Type B pancreatic cell (in vitro differentiated cells): ENCODE measurements at regions not wholly inside any gene's neighbourhood (a gene's known extent, or its start where the extent isn't known, plus 50 kb on each side); places are given as distances from the start of the nearest gene placed in this dataset.

ENCODE experiments used
- DNase-seq: peaks from one replicate; pipeline ENCODE4 v3.0.0; 2021; ENCODE audit warnings: mixed read lengths; ENCODE audit not compliant: unreplicated experiment; ENCODE audit errors: extremely low spot score
- H3K27ac Mint-ChIP-seq: 2 replicates; pipeline ENCODE4 v1.8.0; 2021; ENCODE audit warnings: mild to moderate bottlenecking, mixed read lengths
- H3K27me3 Mint-ChIP-seq: 2 replicates; pipeline ENCODE4 v1.8.0; 2021; ENCODE audit warnings: mixed read lengths
- H3K36me3 Mint-ChIP-seq: 2 replicates; pipeline ENCODE4 v1.8.0; 2021; ENCODE audit warnings: mixed read lengths
- H3K4me1 Mint-ChIP-seq: one replicate; pipeline ENCODE4 v1.8.0; 2021; ENCODE audit warnings: mixed read lengths; ENCODE audit not compliant: unreplicated experiment
- H3K4me3 Mint-ChIP-seq: 2 replicates; pipeline ENCODE4 v1.8.0; 2021; ENCODE audit warnings: mild to moderate bottlenecking, mixed read lengths
- H3K9me3 Mint-ChIP-seq: 2 replicates; pipeline ENCODE4 v1.8.0; 2021; ENCODE audit warnings: mixed read lengths
- TF ChIP-seq, protein P1 (sequence below): fragments of 200-600 bp; sonication (generic); conservative IDR thresholded peaks from 2 replicates; pipeline ENCODE4 v1.5.0; 2021; ENCODE audit warnings: antibody characterized with exemption, mild to moderate bottlenecking

DNA sequence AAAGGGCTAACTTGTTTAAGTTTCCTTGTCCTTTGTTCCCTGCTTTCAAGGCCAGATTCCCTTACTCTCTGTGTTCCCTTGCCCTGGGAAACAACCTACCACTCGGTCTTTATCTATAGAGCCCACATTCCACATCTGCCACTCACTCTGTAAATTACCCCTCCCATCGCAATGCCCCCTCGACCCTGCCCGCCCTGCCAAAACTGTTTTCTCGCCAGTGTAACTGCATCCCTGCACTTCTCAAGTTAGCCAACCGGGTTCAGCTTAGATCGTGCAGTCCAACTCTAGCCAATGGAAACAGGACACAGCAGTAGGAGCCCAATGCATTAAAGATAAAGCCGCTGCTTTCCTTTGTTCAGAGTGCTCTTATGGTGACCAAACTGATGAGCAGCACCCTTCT is 263.6 kb downstream of the TBL1XR1 start:
- TF ChIP-seq, protein P1, sequence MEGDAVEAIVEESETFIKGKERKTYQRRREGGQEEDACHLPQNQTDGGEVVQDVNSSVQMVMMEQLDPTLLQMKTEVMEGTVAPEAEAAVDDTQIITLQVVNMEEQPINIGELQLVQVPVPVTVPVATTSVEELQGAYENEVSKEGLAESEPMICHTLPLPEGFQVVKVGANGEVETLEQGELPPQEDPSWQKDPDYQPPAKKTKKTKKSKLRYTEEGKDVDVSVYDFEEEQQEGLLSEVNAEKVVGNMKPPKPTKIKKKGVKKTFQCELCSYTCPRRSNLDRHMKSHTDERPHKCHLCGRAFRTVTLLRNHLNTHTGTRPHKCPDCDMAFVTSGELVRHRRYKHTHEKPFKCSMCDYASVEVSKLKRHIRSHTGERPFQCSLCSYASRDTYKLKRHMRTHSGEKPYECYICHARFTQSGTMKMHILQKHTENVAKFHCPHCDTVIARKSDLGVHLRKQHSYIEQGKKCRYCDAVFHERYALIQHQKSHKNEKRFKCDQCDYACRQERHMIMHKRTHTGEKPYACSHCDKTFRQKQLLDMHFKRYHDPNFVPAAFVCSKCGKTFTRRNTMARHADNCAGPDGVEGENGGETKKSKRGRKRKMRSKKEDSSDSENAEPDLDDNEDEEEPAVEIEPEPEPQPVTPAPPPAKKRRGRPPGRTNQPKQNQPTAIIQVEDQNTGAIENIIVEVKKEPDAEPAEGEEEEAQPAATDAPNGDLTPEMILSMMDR: no peak
- Mint-ChIP-seq H3K4me1 (peaks cover 16% of the 10 kb centered on the region), H3K4me3 (no peak overlapping the region), H3K27me3 (no peaks in the 10 kb centered on the region), H3K9me3 (peaks cover 14% of the 10 kb centered on the region), H3K27ac (no peak overlapping the region), H3K36me3 (peaks cover 11% of the 10 kb centered on the region)
- DNase-seq: no peak

DNA sequence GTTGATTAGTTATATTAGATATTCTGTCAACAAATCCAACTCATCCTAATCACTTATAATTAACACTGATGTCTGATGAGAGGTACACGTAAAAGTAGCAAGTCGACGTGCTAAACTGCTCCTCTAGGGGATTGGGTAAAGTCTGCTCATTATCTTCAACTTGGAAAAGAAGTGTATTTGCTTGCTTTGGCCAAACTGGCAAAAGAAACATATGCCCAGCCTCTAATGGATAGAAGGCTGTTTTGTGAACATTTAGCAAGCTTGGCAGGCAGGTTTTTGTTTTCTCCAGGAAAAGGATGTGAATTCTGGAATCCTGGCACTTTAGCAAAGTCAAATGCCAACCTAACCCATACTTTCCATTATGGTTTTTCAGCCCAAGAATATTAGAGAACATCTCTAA is 264.8 kb downstream of the TBL1XR1 start:
- H3K36me3 Mint-ChIP-seq: peaks cover 11% of the 10 kb centered on the region
- peaks cover 14% of the 10 kb centered on the region for H3K9me3 Mint-ChIP-seq
- H3K27ac Mint-ChIP-seq: no peak overlapping the region
- H3K4me1 Mint-ChIP-seq: peaks cover 15% of the 10 kb centered on the region
- no peak for DNase-seq
- TF ChIP-seq, protein P1: no peak
- H3K27me3 Mint-ChIP-seq: no peaks in the 10 kb centered on the region
- H3K4me3 Mint-ChIP-seq: no peak overlapping the region

DNA sequence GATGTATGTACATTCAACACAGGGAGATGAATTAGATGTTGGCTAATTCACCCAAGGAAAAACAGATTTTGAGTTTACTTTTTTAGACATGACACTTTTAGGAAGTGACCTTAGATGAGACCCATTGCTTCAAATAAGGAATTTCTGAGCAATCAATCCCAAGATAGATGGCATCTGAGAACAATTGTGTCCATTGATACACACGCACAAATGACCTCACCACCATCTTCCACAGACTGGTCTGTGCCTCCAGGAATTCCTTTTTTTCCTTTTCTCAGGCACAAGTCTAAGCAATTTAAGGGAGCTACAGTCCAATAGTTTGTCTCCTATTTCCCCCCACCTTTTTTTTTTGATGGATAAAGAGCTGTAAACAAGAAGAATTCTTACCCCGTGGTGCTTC is 265.3 kb downstream of the TBL1XR1 start:
- no peak overlapping the region for H3K27ac Mint-ChIP-seq
- no peak overlapping the region for H3K4me3 Mint-ChIP-seq
- peaks cover 11% of the 10 kb centered on the region for H3K36me3 Mint-ChIP-seq
- DNase-seq: no peak
- peaks cover 19% of the 10 kb centered on the region for H3K4me1 Mint-ChIP-seq
- no peaks in the 10 kb centered on the region for H3K27me3 Mint-ChIP-seq
- TF ChIP-seq, protein P1: no peak
- H3K9me3 Mint-ChIP-seq: peaks cover 14% of the 10 kb centered on the region

DNA sequence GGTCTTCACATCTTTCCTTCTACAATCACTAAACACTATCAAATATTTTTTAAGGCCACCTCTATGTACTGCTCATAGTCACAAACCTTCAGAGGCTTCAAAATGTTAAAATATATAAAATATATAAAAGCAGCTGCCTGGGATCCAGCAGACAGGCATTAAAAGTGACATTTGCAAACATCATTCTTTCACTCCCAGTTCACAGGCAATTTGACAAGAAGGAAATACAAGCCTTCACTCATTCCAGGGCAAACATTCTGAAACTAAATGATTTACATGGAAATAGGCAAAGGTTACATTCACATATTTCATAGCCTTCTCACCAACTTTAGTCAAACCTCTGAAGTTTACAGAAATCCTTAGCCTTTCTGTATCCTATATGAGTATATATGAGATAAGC is 266.3 kb downstream of the TBL1XR1 start:
- H3K27me3 Mint-ChIP-seq: no peaks in the 10 kb centered on the region
- DNase-seq: no peak
- TF ChIP-seq, protein P1: no peak
- peaks cover 25% of the 10 kb centered on the region for H3K4me1 Mint-ChIP-seq
- no peak overlapping the region for H3K4me3 Mint-ChIP-seq
- H3K36me3 Mint-ChIP-seq: peaks cover 11% of the 10 kb centered on the region
- H3K9me3 Mint-ChIP-seq: peaks cover 14% of the 10 kb centered on the region
- H3K27ac Mint-ChIP-seq: no peak overlapping the region

DNA sequence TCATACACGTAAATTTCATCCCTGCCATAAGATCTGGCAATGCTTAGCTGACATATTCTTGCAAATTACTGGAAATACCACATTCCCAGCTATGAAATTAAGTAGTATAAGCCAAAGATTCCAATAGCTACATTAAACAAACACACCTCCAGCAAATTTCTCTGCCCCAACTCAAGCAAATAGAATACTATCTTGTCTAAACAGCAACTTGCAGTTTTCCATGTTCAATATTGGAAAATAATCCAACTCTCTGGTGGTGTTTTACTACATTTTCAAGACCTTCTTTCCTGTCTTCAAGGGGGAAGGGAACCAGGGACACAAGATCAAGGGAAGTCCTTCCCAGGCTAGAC is 268.7 kb downstream of the TBL1XR1 start:
- H3K9me3 Mint-ChIP-seq: peaks cover 7% of the 10 kb centered on the region
- TF ChIP-seq, protein P1: no peak
- peaks cover 10% of the 10 kb centered on the region for H3K4me1 Mint-ChIP-seq
- no peak for DNase-seq
- no peak overlapping the region for H3K4me3 Mint-ChIP-seq
- H3K36me3 Mint-ChIP-seq: peaks cover 4% of the 10 kb centered on the region
- H3K27me3 Mint-ChIP-seq: no peaks in the 10 kb centered on the region
- no peak overlapping the region for H3K27ac Mint-ChIP-seq
